ENCODE measurements at regions not wholly inside any gene's neighbourhood (a gene's known extent, or its start where the extent isn't known, plus 50 kb on each side); places are given as distances from the start of the nearest gene placed in this dataset.
A peak's percentile ranks its signal among the peaks of the same experiment; 100 is the strongest.

DNA sequence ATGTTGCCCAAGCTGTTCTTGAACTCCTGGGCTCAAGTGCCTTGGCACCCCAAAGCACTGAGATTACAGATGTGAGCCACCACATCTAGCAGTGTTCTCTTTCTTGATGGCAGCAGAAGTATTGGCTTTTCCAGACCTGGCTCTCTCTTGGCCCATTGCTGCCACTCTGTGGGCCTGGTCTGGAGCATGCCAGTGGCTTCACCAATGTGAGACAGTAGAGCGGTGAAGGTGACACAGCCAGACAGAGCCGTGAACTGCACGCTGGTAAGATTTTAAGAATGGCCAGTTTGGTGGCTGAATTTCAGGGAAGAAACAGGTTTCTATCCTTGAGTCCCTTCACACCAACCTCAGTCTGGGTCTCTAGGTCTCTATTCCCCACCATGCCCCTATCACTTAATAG, 552.7 kb upstream of the NRP1 start:
- H3K9me3 ChIP-seq (ENCODE audit: control insufficient read depth, low read depth, low read length) = no peaks in the 10 kb centered on the region
- H3K79me1 ChIP-seq (ENCODE audit: insufficient read depth, low read depth, low read length, poor library complexity, severe bottlenecking) = no peaks in the 10 kb centered on the region
- no peaks in the 10 kb centered on the region for H3K79me2 ChIP-seq (ENCODE audit: insufficient read depth, low read length)
- no peak overlapping the region for H3K27ac ChIP-seq (ENCODE audit: insufficient read length, low read depth, low read length)
- Mint-ChIP-seq H3K9me3 (peaks cover 0 to 7% of the 10 kb centered on the region in 2 experiments; a peak in 2 of 5 replicates), H3K27ac (peak overlapping the region in 1 of 3 experiments; percentile 21; a peak in 1 of 7 replicates), H3K36me3 (ENCODE audit: insufficient read depth in 1 of 3, low read depth in 3 of 3) (peaks cover 0 to 6% (median 0%) of the 10 kb centered on the region in 3 experiments; a peak in 3 of 7 replicates), H3K4me3 (no peak overlapping the region), H3K27me3 (ENCODE audit: low read depth) (no peaks in the 10 kb centered on the region), H3K4me1 (peaks cover 3 to 10% of the 10 kb centered on the region in 2 experiments; a peak in 2 of 4 replicates)
- H2BK5ac ChIP-seq (ENCODE audit: insufficient read length, low read length) = no peak overlapping the region
- H3K9ac ChIP-seq (ENCODE audit: extremely low read depth, insufficient read length, low read length) = no peak overlapping the region
- H3K14ac ChIP-seq (ENCODE audit: insufficient read depth, low read length) = no peak overlapping the region
- H4K91ac ChIP-seq (ENCODE audit: insufficient read length, low read depth, low read length) = no peak overlapping the region
- H3K23me2 ChIP-seq (ENCODE audit: insufficient read length, low read depth, low read length, poor library complexity, severe bottlenecking) = no peaks in the 10 kb centered on the region
- DNase-seq = no peak
- H4K20me1 ChIP-seq (ENCODE audit: control insufficient read depth, insufficient read depth, insufficient read length) = no peaks in the 10 kb centered on the region
- no peak overlapping the region for H2BK15ac ChIP-seq (ENCODE audit: low read depth, low read length)
- H2BK20ac ChIP-seq (ENCODE audit: low read depth, low read length, poor library complexity, severe bottlenecking) = no peak overlapping the region
- H2BK12ac ChIP-seq (ENCODE audit: insufficient read length, low read depth, low read length) = no peak overlapping the region
- H3K4me2 ChIP-seq (ENCODE audit: insufficient read depth, insufficient read length, low read length) = no peak overlapping the region
- H4K8ac ChIP-seq (replicated peaks; ENCODE audit: insufficient read length, low read depth, low read length) = no peak overlapping the region
- no peaks in the 10 kb centered on the region for H3K27me3 ChIP-seq (ENCODE audit: insufficient read depth, low read length)
- H4K5ac ChIP-seq (ENCODE audit: insufficient read length, low read depth, low read length) = no peak overlapping the region
- TF ChIP-seq, protein P1, sequence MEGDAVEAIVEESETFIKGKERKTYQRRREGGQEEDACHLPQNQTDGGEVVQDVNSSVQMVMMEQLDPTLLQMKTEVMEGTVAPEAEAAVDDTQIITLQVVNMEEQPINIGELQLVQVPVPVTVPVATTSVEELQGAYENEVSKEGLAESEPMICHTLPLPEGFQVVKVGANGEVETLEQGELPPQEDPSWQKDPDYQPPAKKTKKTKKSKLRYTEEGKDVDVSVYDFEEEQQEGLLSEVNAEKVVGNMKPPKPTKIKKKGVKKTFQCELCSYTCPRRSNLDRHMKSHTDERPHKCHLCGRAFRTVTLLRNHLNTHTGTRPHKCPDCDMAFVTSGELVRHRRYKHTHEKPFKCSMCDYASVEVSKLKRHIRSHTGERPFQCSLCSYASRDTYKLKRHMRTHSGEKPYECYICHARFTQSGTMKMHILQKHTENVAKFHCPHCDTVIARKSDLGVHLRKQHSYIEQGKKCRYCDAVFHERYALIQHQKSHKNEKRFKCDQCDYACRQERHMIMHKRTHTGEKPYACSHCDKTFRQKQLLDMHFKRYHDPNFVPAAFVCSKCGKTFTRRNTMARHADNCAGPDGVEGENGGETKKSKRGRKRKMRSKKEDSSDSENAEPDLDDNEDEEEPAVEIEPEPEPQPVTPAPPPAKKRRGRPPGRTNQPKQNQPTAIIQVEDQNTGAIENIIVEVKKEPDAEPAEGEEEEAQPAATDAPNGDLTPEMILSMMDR (conservative IDR thresholded peaks at IDR 0.05) = no peak
- no peaks in the 10 kb centered on the region for H3K4me1 ChIP-seq (ENCODE audit: insufficient read depth, low read length)
- H3K4ac ChIP-seq (ENCODE audit: low read depth, low read length) = no peak overlapping the region
- no peak overlapping the region for H3T11ph ChIP-seq (ENCODE audit: low read length)
- H2AFZ ChIP-seq (ENCODE audit: low read length) = no peak overlapping the region
- H3K23ac ChIP-seq (ENCODE audit: insufficient read length, low read depth, low read length) = no peak overlapping the region
- no CpG with 5 or more reads among the region's 3 CpGs for WGBS (ENCODE audit: extremely low coverage, insufficient read length, low lambda C conversion rate)
- H2AK5ac ChIP-seq (ENCODE audit: insufficient read length, low read length) = no peak overlapping the region
- H3K56ac ChIP-seq (ENCODE audit: insufficient read length, low read depth, low read length) = no peak overlapping the region
- no peak overlapping the region for H2BK120ac ChIP-seq (ENCODE audit: low read depth, low read length, poor library complexity, severe bottlenecking)
- H3K18ac ChIP-seq (ENCODE audit: insufficient read length, low read depth, low read length) = no peak overlapping the region

All from H9 (cell line).